ENCODE measurements at regions not wholly inside any gene's neighbourhood (a gene's known extent, or its start where the extent isn't known, plus 50 kb on each side); places are given as distances from the start of the nearest gene placed in this dataset.
A peak's percentile ranks its signal among the peaks of the same experiment; 100 is the strongest.

DNA sequence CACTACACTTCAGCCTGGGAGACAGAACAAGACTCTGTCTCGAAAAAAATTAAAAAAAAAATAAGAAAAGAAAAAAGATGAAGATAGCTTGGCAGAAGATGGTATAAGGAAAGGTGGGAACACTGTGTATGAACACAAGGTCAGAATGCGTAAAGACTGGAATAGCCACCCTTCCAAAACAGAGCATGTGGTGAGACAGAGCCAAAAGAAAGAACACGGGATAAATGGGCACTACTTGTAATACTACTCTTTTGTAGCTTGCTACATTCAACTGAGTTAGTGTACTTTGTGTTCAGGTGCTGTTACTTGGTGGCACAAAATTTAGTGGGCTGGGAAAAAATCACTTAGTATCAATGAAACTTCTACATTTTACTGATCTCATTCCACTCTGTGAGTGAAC, 628.6 kb upstream of the KIRREL3 start:
- H3K4me1 ChIP-seq = no peaks in the 10 kb centered on the region
- ATAC-seq (no peak), DNase-seq (no peak)
- no peaks in the 10 kb centered on the region for H3K36me3 ChIP-seq
- no peaks in the 10 kb centered on the region for H3K9me3 ChIP-seq
- no peak overlapping the region for H3K4me3 ChIP-seq
- H3K27me3 ChIP-seq (ENCODE audit: low read depth) = no peaks in the 10 kb centered on the region
- TF ChIP-seq, protein P1, sequence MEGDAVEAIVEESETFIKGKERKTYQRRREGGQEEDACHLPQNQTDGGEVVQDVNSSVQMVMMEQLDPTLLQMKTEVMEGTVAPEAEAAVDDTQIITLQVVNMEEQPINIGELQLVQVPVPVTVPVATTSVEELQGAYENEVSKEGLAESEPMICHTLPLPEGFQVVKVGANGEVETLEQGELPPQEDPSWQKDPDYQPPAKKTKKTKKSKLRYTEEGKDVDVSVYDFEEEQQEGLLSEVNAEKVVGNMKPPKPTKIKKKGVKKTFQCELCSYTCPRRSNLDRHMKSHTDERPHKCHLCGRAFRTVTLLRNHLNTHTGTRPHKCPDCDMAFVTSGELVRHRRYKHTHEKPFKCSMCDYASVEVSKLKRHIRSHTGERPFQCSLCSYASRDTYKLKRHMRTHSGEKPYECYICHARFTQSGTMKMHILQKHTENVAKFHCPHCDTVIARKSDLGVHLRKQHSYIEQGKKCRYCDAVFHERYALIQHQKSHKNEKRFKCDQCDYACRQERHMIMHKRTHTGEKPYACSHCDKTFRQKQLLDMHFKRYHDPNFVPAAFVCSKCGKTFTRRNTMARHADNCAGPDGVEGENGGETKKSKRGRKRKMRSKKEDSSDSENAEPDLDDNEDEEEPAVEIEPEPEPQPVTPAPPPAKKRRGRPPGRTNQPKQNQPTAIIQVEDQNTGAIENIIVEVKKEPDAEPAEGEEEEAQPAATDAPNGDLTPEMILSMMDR (IDR thresholded peaks at IDR 0.05) = no peak
- H3K27ac ChIP-seq = no peak overlapping the region
- intact Hi-C loops (cut with DNase I) = no loop called here

- Histone ChIP-seq H3K27me3 (ENCODE audit: low read depth) (no peaks in the 10 kb centered on the region), H3K4me1 (no peaks in the 10 kb centered on the region), H3K9me3 (no peaks in the 10 kb centered on the region), H3K36me3 (no peaks in the 10 kb centered on the region), H3K4me3 (no peak overlapping the region), H3K27ac (no peak overlapping the region)
- TF ChIP-seq, protein P1 (IDR thresholded peaks at IDR 0.05) = no peak
- no peak for DNase-seq
- ATAC-seq = no peak
- intact Hi-C loops (cut with DNase I) = no loop called here
Measured at GRCh38 chr11:127628458-127628785, 627.9 kb upstream of the KIRREL3 start.

DNA sequence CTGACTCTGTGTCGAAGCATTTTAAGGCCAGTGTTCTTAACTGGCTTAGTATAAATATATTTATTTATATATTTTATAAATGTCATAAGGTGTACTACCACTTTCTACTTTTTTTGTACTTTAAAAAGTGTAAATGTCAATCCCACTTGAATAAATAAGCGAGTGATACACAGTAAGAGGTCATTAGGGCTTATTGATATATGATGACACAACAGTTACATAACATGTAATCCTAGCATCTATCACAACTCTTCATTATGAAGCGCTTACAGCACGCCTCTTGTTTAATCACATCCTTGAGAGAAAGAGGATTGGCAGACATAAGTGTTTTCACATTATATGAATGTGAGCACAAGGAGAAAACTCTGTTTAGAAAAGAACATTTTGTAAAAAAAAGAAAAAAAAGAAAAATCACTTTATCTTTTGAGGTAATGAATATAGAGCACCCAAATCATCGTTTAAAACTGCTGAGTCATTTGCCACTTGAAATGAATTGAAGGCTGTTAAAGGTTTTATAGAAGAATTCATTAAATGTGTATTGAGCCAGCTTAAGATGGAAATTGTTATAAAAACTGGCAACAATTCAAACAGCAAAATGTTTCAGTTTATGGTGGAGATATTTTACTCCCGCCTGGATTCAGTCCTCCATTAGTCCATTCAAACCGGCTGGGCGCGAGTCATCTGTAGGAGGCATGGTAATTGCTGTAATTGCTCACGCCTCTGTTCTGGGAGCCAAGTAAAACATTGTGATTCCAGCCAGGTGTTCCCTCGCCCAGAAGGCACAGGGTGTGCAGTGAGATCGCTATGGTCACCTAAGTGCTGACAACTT, 627.3 kb upstream of the KIRREL3 start:
- Histone ChIP-seq H3K36me3 (no peaks in the 10 kb centered on the region), H3K27ac (no peak overlapping the region), H3K4me3 (no peak overlapping the region), H3K9me3 (no peaks in the 10 kb centered on the region), H3K27me3 (ENCODE audit: low read depth) (no peaks in the 10 kb centered on the region), H3K4me1 (no peaks in the 10 kb centered on the region)
- intact Hi-C loops (cut with DNase I) = no loop called here
- TF ChIP-seq, protein P1 (IDR thresholded peaks at IDR 0.05) = no peak
- peak in 1 of 2 donors; percentile 57 for ATAC-seq
- no peak for DNase-seq

DNA sequence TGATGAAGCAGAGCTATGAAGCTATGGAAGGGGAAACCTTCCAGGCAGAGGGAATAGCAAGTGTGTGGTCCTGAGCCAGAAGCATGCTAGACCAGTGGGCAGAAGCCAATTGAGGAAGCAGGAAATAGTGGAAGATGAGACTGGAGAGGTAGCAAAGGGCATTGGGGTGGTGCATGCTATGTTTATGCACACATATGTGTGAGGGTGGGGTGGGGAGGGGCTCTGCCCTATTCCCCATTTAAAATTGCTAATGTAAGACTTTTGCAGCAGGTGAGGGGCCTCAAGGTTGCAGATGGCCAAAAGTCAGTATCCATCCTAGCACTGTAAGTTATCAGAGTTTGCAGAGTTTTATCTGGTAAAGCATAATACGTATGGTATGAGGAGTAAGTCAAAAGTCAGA, 626.6 kb upstream of the KIRREL3 start:
- intact Hi-C loops (cut with DNase I) = no loop called here
- H3K27ac ChIP-seq = no peak overlapping the region
- no peak for ATAC-seq

GRCh38 chr11:127625402-127625801, 624.8 kb upstream of the KIRREL3 start:
- no peaks in the 10 kb centered on the region for H3K27me3 ChIP-seq (ENCODE audit: low read depth)
- no peaks in the 10 kb centered on the region for H3K36me3 ChIP-seq
- no peak overlapping the region for H3K4me3 ChIP-seq
- DNase-seq = no peak
- H3K4me1 ChIP-seq = no peaks in the 10 kb centered on the region
- no peak overlapping the region for H3K27ac ChIP-seq
- ATAC-seq = no peak
- TF ChIP-seq, protein P1 (IDR thresholded peaks at IDR 0.05) = no peak
- intact Hi-C loops (cut with DNase I) = no loop called here
- no peaks in the 10 kb centered on the region for H3K9me3 ChIP-seq

More for the DNA sequence above, 626.6 kb upstream of the KIRREL3 start:
- no peaks in the 10 kb centered on the region for H3K36me3 ChIP-seq
- TF ChIP-seq, protein P1 (IDR thresholded peaks at IDR 0.05) = no peak
- H3K9me3 ChIP-seq = no peaks in the 10 kb centered on the region
- H3K4me3 ChIP-seq = no peak overlapping the region
- no peak for DNase-seq
- no peaks in the 10 kb centered on the region for H3K4me1 ChIP-seq
- H3K27me3 ChIP-seq (ENCODE audit: low read depth) = no peaks in the 10 kb centered on the region

Measured in lower lobe of right lung (tissue), 2 donors.